ENCODE measurements at regions not wholly inside any gene's neighbourhood (a gene's known extent, or its start where the extent isn't known, plus 50 kb on each side); places are given as distances from the start of the nearest gene placed in this dataset.

DNA sequence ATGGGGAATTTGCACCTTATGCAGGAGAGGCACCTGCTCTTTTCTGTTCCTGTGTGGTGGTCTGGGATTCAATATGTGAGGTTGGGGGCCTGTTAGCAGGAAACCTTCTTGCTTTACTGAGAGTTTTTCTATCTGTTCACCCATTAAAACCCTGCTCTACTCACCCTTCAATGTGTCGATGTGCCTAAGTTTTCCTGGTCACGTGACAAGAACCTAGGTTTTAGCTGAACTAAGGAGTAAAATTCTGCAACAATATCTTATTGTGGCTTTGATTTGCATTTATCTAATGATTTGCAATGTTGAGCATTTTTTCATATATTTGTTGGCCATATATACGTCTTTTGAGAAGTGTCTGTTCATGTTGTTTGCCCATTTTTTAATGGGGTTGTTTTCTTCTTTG lies 979.9 kb downstream of the HACE1 start:
- no peak for DNase-seq (ENCODE audit: extremely low spot score)
- H3K4me3 ChIP-seq = no peak overlapping the region
- no peaks in the 10 kb centered on the region for H3K36me3 ChIP-seq
- intact Hi-C loops (cut with DNase I) = no loop called here
- H3K27ac ChIP-seq (replicated peaks in 1 of 4) = no peak overlapping the region
- no peaks in the 10 kb centered on the region for H3K27me3 ChIP-seq
- no peak for TF ChIP-seq POLR2AphosphoS5 (IDR thresholded peaks at IDR 0.05)
- TF ChIP-seq, protein P1, sequence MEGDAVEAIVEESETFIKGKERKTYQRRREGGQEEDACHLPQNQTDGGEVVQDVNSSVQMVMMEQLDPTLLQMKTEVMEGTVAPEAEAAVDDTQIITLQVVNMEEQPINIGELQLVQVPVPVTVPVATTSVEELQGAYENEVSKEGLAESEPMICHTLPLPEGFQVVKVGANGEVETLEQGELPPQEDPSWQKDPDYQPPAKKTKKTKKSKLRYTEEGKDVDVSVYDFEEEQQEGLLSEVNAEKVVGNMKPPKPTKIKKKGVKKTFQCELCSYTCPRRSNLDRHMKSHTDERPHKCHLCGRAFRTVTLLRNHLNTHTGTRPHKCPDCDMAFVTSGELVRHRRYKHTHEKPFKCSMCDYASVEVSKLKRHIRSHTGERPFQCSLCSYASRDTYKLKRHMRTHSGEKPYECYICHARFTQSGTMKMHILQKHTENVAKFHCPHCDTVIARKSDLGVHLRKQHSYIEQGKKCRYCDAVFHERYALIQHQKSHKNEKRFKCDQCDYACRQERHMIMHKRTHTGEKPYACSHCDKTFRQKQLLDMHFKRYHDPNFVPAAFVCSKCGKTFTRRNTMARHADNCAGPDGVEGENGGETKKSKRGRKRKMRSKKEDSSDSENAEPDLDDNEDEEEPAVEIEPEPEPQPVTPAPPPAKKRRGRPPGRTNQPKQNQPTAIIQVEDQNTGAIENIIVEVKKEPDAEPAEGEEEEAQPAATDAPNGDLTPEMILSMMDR (IDR thresholded peaks at IDR 0.05) = no peak
- no peak for TF ChIP-seq POLR2A (IDR thresholded peaks at IDR 0.05; ENCODE audit: low read depth)
- no peak for TF ChIP-seq EP300 (IDR thresholded peaks at IDR 0.05)
- peaks cover 0 to 4% (median 0%) of the 10 kb centered on the region in 4 donors for H3K9me3 ChIP-seq
- 90% methylated on average over 3 of the region's 3 CpGs for WGBS
- no peaks in the 10 kb centered on the region for H3K4me1 ChIP-seq

GRCh38 chr6:103875221-103875620 lies 984.5 kb downstream of the HACE1 start:
- no peaks in the 10 kb centered on the region for H3K36me3 ChIP-seq
- no peak overlapping the region for H3K4me3 ChIP-seq
- H3K27ac ChIP-seq (replicated peaks in 1 of 4) = no peak overlapping the region
- H3K27me3 ChIP-seq = no peaks in the 10 kb centered on the region
- TF ChIP-seq POLR2AphosphoS5 (IDR thresholded peaks at IDR 0.05) = no peak
- TF ChIP-seq POLR2A (IDR thresholded peaks at IDR 0.05; ENCODE audit: low read depth) = no peak
- TF ChIP-seq EP300 (IDR thresholded peaks at IDR 0.05) = no peak
- TF ChIP-seq, protein P1 (IDR thresholded peaks at IDR 0.05) = no peak
- no peaks in the 10 kb centered on the region for H3K4me1 ChIP-seq
- intact Hi-C loops (cut with DNase I) = no loop called here
- 86% methylated on average over 3 of the region's 3 CpGs for WGBS
- no peak for DNase-seq (ENCODE audit: extremely low spot score)
- peaks cover 0 to 4% (median 0%) of the 10 kb centered on the region in 4 donors for H3K9me3 ChIP-seq

GRCh38 chr6:103874575-103874974 lies 985.1 kb downstream of the HACE1 start:
- no peak for DNase-seq (ENCODE audit: extremely low spot score)
- no peak overlapping the region for H3K27ac ChIP-seq (replicated peaks in 1 of 4)
- H3K4me3 ChIP-seq = no peak overlapping the region
- intact Hi-C loops (cut with DNase I) = no loop called here
- TF ChIP-seq POLR2A (IDR thresholded peaks at IDR 0.05; ENCODE audit: low read depth) = no peak
- TF ChIP-seq, protein P1 (IDR thresholded peaks at IDR 0.05) = no peak
- TF ChIP-seq EP300 (IDR thresholded peaks at IDR 0.05) = no peak
- no peak for TF ChIP-seq POLR2AphosphoS5 (IDR thresholded peaks at IDR 0.05)
- H3K27me3 ChIP-seq = no peaks in the 10 kb centered on the region
- H3K9me3 ChIP-seq = peaks cover 0 to 1% (median 0%) of the 10 kb centered on the region in 4 donors
- WGBS = 70% methylated on average over 3 of the region's 3 CpGs
- H3K36me3 ChIP-seq = no peaks in the 10 kb centered on the region
- H3K4me1 ChIP-seq = no peaks in the 10 kb centered on the region

DNA sequence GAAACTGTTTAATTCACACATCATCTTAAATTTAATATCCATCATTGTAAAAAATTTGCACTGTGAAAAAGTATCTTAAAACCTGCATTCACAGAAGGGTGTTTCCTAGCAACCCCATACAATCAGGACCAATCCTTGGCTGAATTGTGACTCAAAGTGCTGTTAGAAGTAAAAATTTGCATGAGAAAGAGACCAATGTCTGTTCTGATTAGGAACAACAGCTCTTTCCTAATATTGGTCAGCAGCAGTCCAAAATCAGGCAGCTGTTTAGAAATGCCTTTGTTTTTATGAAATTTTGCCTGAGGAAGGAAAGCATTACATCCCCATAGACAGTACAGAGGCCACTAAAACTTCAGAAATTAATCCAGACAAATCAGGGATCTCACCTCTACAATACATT lies 987.0 kb downstream of the HACE1 start:
- H3K4me1 ChIP-seq = no peaks in the 10 kb centered on the region
- TF ChIP-seq EP300 (IDR thresholded peaks at IDR 0.05) (no peak), POLR2A (IDR thresholded peaks at IDR 0.05; ENCODE audit: low read depth) (no peak), POLR2AphosphoS5 (IDR thresholded peaks at IDR 0.05) (no peak)
- TF ChIP-seq, protein P1 (IDR thresholded peaks at IDR 0.05) = no peak
- no peaks in the 10 kb centered on the region for H3K27me3 ChIP-seq
- no peaks in the 10 kb centered on the region for H3K36me3 ChIP-seq
- no peak overlapping the region for H3K27ac ChIP-seq (replicated peaks in 1 of 4)
- DNase-seq (ENCODE audit: extremely low spot score) = no peak
- intact Hi-C loops (cut with DNase I) = no loop called here
- no peak overlapping the region for H3K4me3 ChIP-seq
- H3K9me3 ChIP-seq = no peaks in the 10 kb centered on the region

DNA sequence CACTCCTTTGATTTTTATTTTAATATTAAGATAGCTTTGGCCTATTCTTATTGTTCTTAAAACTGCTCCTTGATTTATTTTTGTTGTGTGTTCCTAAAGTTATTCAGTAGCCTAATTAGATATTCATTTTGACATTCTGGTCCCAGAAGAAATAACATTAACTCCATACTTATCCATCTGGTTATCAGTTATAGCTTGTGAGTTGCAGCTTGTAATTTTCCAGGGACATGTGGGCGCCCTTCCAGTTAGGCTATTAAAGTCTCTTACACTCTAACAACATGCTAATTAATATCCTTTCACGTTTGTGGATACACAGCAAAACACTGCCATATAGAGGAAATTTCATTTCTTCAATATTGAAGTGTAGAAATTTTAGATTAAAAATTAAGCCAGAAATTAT lies 987.5 kb downstream of the HACE1 start:
- H3K9me3 ChIP-seq = no peaks in the 10 kb centered on the region
- no peak for DNase-seq (ENCODE audit: extremely low spot score)
- 54% methylated on average over 2 of the region's 2 CpGs for WGBS
- intact Hi-C loops (cut with DNase I) = no loop called here
- no peaks in the 10 kb centered on the region for H3K36me3 ChIP-seq
- no peaks in the 10 kb centered on the region for H3K4me1 ChIP-seq
- H3K27ac ChIP-seq (replicated peaks in 1 of 4) = no peak overlapping the region
- TF ChIP-seq POLR2A (IDR thresholded peaks at IDR 0.05; ENCODE audit: low read depth) = no peak
- TF ChIP-seq POLR2AphosphoS5 (IDR thresholded peaks at IDR 0.05) = no peak
- TF ChIP-seq EP300 (IDR thresholded peaks at IDR 0.05) = no peak
- TF ChIP-seq, protein P1 (IDR thresholded peaks at IDR 0.05) = no peak
- H3K4me3 ChIP-seq = no peak overlapping the region
- no peaks in the 10 kb centered on the region for H3K27me3 ChIP-seq

All from esophagus muscularis mucosa (tissue), 4 donors.